Keratinocyte (primary cell): ENCODE measurements at regions not wholly inside any gene's neighbourhood (a gene's known extent, or its start where the extent isn't known, plus 50 kb on each side); places are given as distances from the start of the nearest gene placed in this dataset.

Source experiments
- CTCF ChIP-seq, 3 experiments: IDR thresholded peaks in 1 of 3; conservative IDR thresholded peaks in 1 of 3; optimal IDR thresholded peaks in 1 of 3; 2 replicates in 2 of 3; 3 replicates in 1 of 3; pipeline versions ENCODE3 to v1.5.1; 2011; ENCODE audit warnings: low read length in 3 of 3, mild to moderate bottlenecking in 3 of 3, moderate library complexity in 2 of 3, control low read depth in 1 of 3, inconsistent platforms in 1 of 3; ENCODE audit not compliant: insufficient read depth in 2 of 3; ENCODE audit errors: extremely low read depth in 1 of 3
- EZH2 ChIP-seq: IDR thresholded peaks from one replicate; pipeline ENCODE4 v1.6.1; 2012; ENCODE audit warnings: inconsistent platforms, mild to moderate bottlenecking, low read length, moderate library complexity

- TF ChIP-seq CTCF (optimal IDR thresholded peaks at IDR 0.05 in 1 of 3, IDR thresholded peaks at IDR 0.05 in 1 of 3, conservative IDR thresholded peaks at IDR 0.05 in 1 of 3; ENCODE audit: extremely low read depth in 1 of 3, insufficient read depth in 2 of 3, low read length in 3 of 3) (no peak), EZH2 (no peak)
Observed at GRCh38 chr18:22687892-22688680, 245.0 kb upstream of the RBBP8 start.
